Activated CD4-positive, alpha-beta memory T cell treated with anti-CD3 and anti-CD28 coated beads for 36 hours (primary cell): ENCODE measurements at regions not wholly inside any gene's neighbourhood (a gene's known extent, or its start where the extent isn't known, plus 50 kb on each side); places are given as distances from the start of the nearest gene placed in this dataset.
"Not testable (repeated sequence)": the region's sequence is repeated elsewhere in the genome, so short reads cannot be mapped to it uniquely, and the experiment has no call there.

ENCODE experiments used
- CTCF ChIA-PET: fragments of 350-600 bp; sonication (Branson Sonifier 250); formaldehyde crosslinking; loops from one replicate; lab custom pipeline; 2021; ENCODE audit warnings: antibody characterized with exemption, inconsistent platforms; lab: Charles Lee
- POLR2A ChIA-PET: fragments of 350-600 bp; sonication (Branson Sonifier 250); formaldehyde crosslinking; loops from one replicate; lab custom pipeline; 2021; ENCODE audit warnings: antibody characterized with exemption; lab: Charles Lee
- DNase-seq: peaks from one replicate; pipeline ENCODE4 v3.0.0-alpha.2; 2020
- H3K27ac Mint-ChIP-seq: one replicate; pipeline ENCODE4 v1.8.0; 2021; ENCODE audit warnings: mixed read lengths
- H3K27me3 Mint-ChIP-seq: one replicate; pipeline ENCODE4 v1.8.0; 2021; ENCODE audit warnings: mixed read lengths
- H3K36me3 Mint-ChIP-seq: one replicate; pipeline ENCODE4 v1.8.0; 2021; ENCODE audit warnings: mixed read lengths
- H3K4me1 Mint-ChIP-seq: one replicate; pipeline ENCODE4 v1.8.0; 2021; ENCODE audit warnings: low read depth, mixed read lengths
- H3K4me3 Mint-ChIP-seq: one replicate; pipeline ENCODE4 v1.8.0; 2021; ENCODE audit warnings: mild to moderate bottlenecking, mixed read lengths
- H3K9me3 Mint-ChIP-seq: one replicate; pipeline ENCODE4 v1.8.0; 2021; ENCODE audit warnings: mixed read lengths
- intact Hi-C: fragments of 100-400 bp; cut with micrococcal nuclease; formaldehyde crosslinking; loops from one replicate; pipeline ENCODE4 v1.15.1; 2023

GRCh38 chr13:79997244-79997643, 343.7 kb downstream of the SPRY2 start:
- ChIA-PET CTCF (no interaction called here), POLR2A (interaction anchor here (0.6 kb wide), 1 partner anchor 187 kb away, joined by 4 read pairs; no protein-coding TSS in a partner anchor)
- H3K27me3 Mint-ChIP-seq = no peaks in the 10 kb centered on the region
- no peaks in the 10 kb centered on the region for H3K9me3 Mint-ChIP-seq
- H3K27ac Mint-ChIP-seq = no peak overlapping the region
- no peaks in the 10 kb centered on the region for H3K4me1 Mint-ChIP-seq
- DNase-seq = no peak
- H3K36me3 Mint-ChIP-seq = no peaks in the 10 kb centered on the region
- H3K4me3 Mint-ChIP-seq = no peak overlapping the region
- intact Hi-C loops = no loop called here

GRCh38 chr13:79995334-79995733, 345.6 kb downstream of the SPRY2 start:
- no peak for DNase-seq
- CTCF ChIA-PET = no interaction called here
- POLR2A ChIA-PET = no interaction called here
- intact Hi-C loops = no loop called here
- Mint-ChIP-seq H3K4me3 (no peak overlapping the region), H3K36me3 (no peaks in the 10 kb centered on the region), H3K4me1 (no peaks in the 10 kb centered on the region), H3K27ac (no peak overlapping the region), H3K27me3 (no peaks in the 10 kb centered on the region), H3K9me3 (no peaks in the 10 kb centered on the region)

DNA sequence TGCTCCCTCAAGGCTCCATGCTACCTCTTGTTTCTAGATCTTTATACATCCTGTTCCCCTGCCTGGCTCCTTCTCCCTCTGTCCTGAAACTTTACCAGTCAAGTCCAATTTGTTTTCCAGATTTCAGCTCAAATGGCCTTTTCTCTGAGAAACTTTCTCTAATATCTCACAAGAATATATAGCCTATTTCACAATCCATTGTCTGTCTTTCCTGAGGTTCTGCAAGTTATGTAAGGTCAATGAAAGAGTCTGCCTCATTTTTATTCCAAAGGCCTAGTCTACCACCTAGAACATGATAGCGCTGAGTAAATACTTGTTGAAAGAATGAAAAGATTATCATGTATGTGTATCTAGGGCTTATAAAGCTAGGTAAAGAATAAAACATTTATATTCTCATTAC, 348.8 kb downstream of the SPRY2 start:
- Mint-ChIP-seq H3K36me3 (no peaks in the 10 kb centered on the region), H3K4me1 (no peaks in the 10 kb centered on the region), H3K9me3 (no peaks in the 10 kb centered on the region), H3K27ac (no peak overlapping the region), H3K27me3 (no peaks in the 10 kb centered on the region), H3K4me3 (no peak overlapping the region)
- ChIA-PET CTCF (no interaction called here), POLR2A (no interaction called here)
- DNase-seq = no peak
- intact Hi-C loops = no loop called here

DNA sequence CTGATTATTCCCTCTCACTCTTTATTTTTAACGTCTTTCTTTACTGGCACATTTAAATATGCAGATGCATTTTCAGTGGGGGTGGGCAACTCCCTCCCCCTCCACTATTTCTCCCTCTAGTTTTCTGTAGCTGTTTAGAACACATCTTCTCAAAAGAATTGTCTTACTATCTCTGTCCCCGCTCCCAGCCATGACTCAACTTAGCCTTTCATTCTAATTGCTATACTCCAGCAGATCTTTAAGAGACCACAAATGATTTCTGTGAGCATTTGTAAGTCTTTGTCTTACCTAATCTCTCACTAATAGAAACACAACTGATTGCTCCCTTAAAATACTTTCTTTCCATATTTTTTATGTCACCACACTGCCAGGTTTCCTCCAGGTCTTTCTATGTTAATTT, 350.9 kb downstream of the SPRY2 start:
- CTCF ChIA-PET = no interaction called here
- intact Hi-C loops = no loop called here
- DNase-seq = no peak

GRCh38 chr13:79989217-79989661, 351.7 kb downstream of the SPRY2 start:
- CTCF ChIA-PET = no interaction called here
- no peaks in the 10 kb centered on the region for H3K27me3 Mint-ChIP-seq
- no peaks in the 10 kb centered on the region for H3K9me3 Mint-ChIP-seq
- POLR2A ChIA-PET = no interaction called here
- H3K4me3 Mint-ChIP-seq = no peak overlapping the region
- DNase-seq = no peak
- H3K36me3 Mint-ChIP-seq = no peaks in the 10 kb centered on the region
- no peaks in the 10 kb centered on the region for H3K4me1 Mint-ChIP-seq
- intact Hi-C loops = no loop called here
- H3K27ac Mint-ChIP-seq = no peak overlapping the region

More for the DNA sequence above, 350.9 kb downstream of the SPRY2 start:
- Mint-ChIP-seq H3K4me3 (no peak overlapping the region), H3K27ac (no peak overlapping the region), H3K27me3 (no peaks in the 10 kb centered on the region), H3K9me3 (no peaks in the 10 kb centered on the region), H3K4me1 (no peaks in the 10 kb centered on the region), H3K36me3 (no peaks in the 10 kb centered on the region)
- POLR2A ChIA-PET = no interaction called here

GRCh38 chr13:79988573-79988972, 352.4 kb downstream of the SPRY2 start:
- Mint-ChIP-seq H3K4me3 (no peak overlapping the region), H3K4me1 (no peaks in the 10 kb centered on the region), H3K27me3 (no peaks in the 10 kb centered on the region), H3K9me3 (no peaks in the 10 kb centered on the region), H3K27ac (no peak overlapping the region), H3K36me3 (no peaks in the 10 kb centered on the region)
- ChIA-PET POLR2A (interaction anchor here (0.6 kb wide), 1 partner anchor 11 kb away, joined by 3 read pairs; no protein-coding TSS in a partner anchor), CTCF (no interaction called here)
- intact Hi-C loops = no loop called here
- no peak for DNase-seq

DNA sequence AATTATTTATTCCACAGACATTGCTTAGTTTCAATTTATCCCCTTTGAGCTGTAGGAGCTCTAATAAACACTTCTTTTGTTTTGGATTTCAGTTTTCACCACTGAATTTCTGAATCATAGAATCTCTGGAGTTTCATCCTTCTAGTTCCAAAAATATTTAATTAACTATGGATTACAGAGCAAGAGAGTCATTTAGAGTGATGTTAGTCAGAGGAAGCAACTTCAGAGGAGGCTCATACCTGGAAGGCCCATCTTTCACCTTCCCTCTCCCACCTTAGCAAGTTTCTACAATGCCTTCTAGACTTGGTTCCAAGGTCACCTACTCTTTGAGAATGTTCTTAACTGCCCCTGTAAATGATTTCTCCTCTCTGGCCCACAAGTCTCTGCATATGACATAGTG, 353.2 kb downstream of the SPRY2 start:
- CTCF ChIA-PET = no interaction called here
- no peak for DNase-seq
- no peak overlapping the region for H3K27ac Mint-ChIP-seq
- POLR2A ChIA-PET = interaction anchor here (0.6 kb wide), 1 partner anchor 12 kb away, joined by 3 read pairs; no protein-coding TSS in a partner anchor
- intact Hi-C loops = no loop called here
- no peaks in the 10 kb centered on the region for H3K4me1 Mint-ChIP-seq
- no peak overlapping the region for H3K4me3 Mint-ChIP-seq
- H3K36me3 Mint-ChIP-seq = no peaks in the 10 kb centered on the region
- H3K27me3 Mint-ChIP-seq = no peaks in the 10 kb centered on the region
- H3K9me3 Mint-ChIP-seq = no peaks in the 10 kb centered on the region

GRCh38 chr13:79987323-79987722, 353.6 kb downstream of the SPRY2 start:
- Mint-ChIP-seq H3K36me3 (no peaks in the 10 kb centered on the region), H3K27ac (no peak overlapping the region), H3K4me3 (no peak overlapping the region), H3K4me1 (no peaks in the 10 kb centered on the region), H3K9me3 (peaks cover 1% of the 10 kb centered on the region), H3K27me3 (no peaks in the 10 kb centered on the region)
- intact Hi-C loops = no loop called here
- CTCF ChIA-PET = no interaction called here
- POLR2A ChIA-PET = no interaction called here
- no peak for DNase-seq

GRCh38 chr13:79986890-79987289, 354.0 kb downstream of the SPRY2 start:
- POLR2A ChIA-PET = no interaction called here
- intact Hi-C loops = no loop called here
- peaks cover 4% of the 10 kb centered on the region for H3K9me3 Mint-ChIP-seq
- H3K27ac Mint-ChIP-seq = no peak overlapping the region
- H3K4me1 Mint-ChIP-seq = no peaks in the 10 kb centered on the region
- no peaks in the 10 kb centered on the region for H3K27me3 Mint-ChIP-seq
- no peak overlapping the region for H3K4me3 Mint-ChIP-seq
- CTCF ChIA-PET = no interaction called here
- no peaks in the 10 kb centered on the region for H3K36me3 Mint-ChIP-seq
- DNase-seq = no peak

DNA sequence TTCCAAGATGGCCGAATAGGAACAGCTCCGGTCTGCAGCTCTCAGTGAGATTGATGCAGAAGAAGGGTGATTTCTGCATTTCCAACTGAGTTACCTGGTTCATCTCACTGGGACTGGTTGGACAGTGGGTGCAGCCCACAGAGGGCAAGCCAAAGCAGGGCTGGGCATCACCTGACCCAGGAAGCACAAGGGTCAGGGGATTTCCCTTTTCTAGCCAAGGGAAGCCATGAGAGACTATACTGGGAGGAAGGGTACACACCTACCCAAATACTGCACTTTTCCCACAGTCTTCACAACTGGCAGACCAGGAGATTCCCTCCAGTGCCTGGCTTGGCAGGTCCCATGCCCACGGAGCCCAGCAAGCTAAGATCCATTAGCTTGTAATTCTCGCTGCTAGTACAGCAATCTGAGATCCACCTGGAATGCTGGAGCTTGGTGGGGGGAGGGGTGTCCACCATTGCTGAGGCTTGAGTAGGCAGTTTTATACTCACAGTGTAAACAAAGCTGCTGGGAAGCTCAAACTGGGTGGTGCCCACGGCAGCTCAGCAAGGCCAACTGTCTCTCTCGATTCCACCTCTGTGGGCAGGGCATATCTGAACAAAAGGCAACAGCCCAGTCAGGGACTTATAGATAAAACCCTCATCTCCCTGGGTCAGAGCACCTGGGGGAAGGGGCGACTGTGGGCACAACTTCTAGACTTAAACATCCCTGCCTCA, 365.8 kb downstream of the SPRY2 start:
- H3K36me3 Mint-ChIP-seq, POLR2A ChIA-PET, H3K27ac Mint-ChIP-seq, CTCF ChIA-PET, DNase-seq, intact Hi-C loops, H3K4me1 Mint-ChIP-seq, H3K27me3 Mint-ChIP-seq, H3K4me3 Mint-ChIP-seq: not testable (repeated sequence)
- H3K9me3 Mint-ChIP-seq = peaks cover 22% of the 10 kb centered on the region

GRCh38 chr13:79973533-79973963, 367.4 kb downstream of the SPRY2 start:
- intact Hi-C loops = no loop called here
- Mint-ChIP-seq H3K27me3 (no peaks in the 10 kb centered on the region), H3K4me3 (no peak overlapping the region), H3K9me3 (peaks cover 24% of the 10 kb centered on the region), H3K27ac (no peak overlapping the region), H3K36me3 (no peaks in the 10 kb centered on the region), H3K4me1 (no peaks in the 10 kb centered on the region)
- ChIA-PET CTCF (no interaction called here), POLR2A (no interaction called here)
- no peak for DNase-seq

DNA sequence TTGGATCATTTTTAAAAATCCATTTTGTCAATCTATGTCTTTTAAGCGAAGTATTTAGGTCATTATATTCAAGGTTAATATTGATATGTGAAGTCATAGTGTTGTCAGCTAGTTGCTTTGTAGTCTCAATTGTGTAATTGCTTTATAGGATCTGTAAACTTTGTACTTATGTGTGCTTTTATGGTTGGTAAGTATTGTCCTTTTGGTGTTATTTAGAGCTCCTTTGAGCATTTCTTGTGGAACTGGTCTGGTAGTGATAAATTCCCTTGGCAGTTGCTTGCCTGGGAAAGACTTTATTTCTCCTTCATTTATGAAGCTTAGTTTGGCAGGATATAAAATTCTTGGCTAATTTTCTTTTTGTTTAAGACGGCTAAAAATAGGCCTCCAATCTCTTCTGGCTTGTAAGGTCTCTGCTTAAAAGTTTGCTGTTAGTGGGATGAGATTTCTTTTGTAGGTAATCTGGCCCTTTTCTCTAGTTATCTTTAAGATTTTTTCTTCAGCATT, 368.8 kb downstream of the SPRY2 start:
- H3K36me3 Mint-ChIP-seq = no peaks in the 10 kb centered on the region
- POLR2A ChIA-PET = no interaction called here
- CTCF ChIA-PET = no interaction called here
- no peaks in the 10 kb centered on the region for H3K27me3 Mint-ChIP-seq
- no peak overlapping the region for H3K4me3 Mint-ChIP-seq
- DNase-seq = no peak
- H3K4me1 Mint-ChIP-seq = no peaks in the 10 kb centered on the region
- intact Hi-C loops = no loop called here
- H3K27ac Mint-ChIP-seq = no peak overlapping the region
- H3K9me3 Mint-ChIP-seq = peaks cover 18% of the 10 kb centered on the region

- intact Hi-C loops = no loop called here
- ChIA-PET CTCF (no interaction called here), POLR2A (no interaction called here)
- Mint-ChIP-seq H3K27me3 (no peaks in the 10 kb centered on the region), H3K4me3 (no peak overlapping the region), H3K4me1 (no peaks in the 10 kb centered on the region), H3K27ac (no peak overlapping the region), H3K36me3 (no peaks in the 10 kb centered on the region), H3K9me3 (peaks cover 22% of the 10 kb centered on the region)
- no peak for DNase-seq
Measured at GRCh38 chr13:79966493-79966895, 374.4 kb downstream of the SPRY2 start.
